ENCODE measurements at regions not wholly inside any gene's neighbourhood (a gene's known extent, or its start where the extent isn't known, plus 50 kb on each side); places are given as distances from the start of the nearest gene placed in this dataset.
"Not testable (repeated sequence)": the region's sequence is repeated elsewhere in the genome, so short reads cannot be mapped to it uniquely, and the experiment has no call there.

- DNase-seq, result no peak
Observed at GRCh38 chr14:89563471-89563870, 146.4 kb upstream of the FOXN3 start.

- no peak for DNase-seq
Observed at GRCh38 chr14:89551955-89552354, 134.9 kb upstream of the FOXN3 start.

- no peak for DNase-seq
Observed at GRCh38 chr14:89551432-89551831, 134.4 kb upstream of the FOXN3 start.

GRCh38 chr14:89550821-89551220 is 133.8 kb upstream of the FOXN3 start:
- DNase-seq, result no peak

- DNase-seq, result no peak
Observed at GRCh38 chr14:89549381-89550125, 132.5 kb upstream of the FOXN3 start.

GRCh38 chr14:89547047-89547446 is 130.0 kb upstream of the FOXN3 start:
- not testable (repeated sequence) for DNase-seq

- DNase-seq, result no peak
Observed at GRCh38 chr14:89544636-89545301, 127.7 kb upstream of the FOXN3 start.

GRCh38 chr14:89543425-89543790 is 126.4 kb upstream of the FOXN3 start:
- DNase-seq, result no peak

- no peak for DNase-seq
Observed at GRCh38 chr14:89542786-89543424, 125.9 kb upstream of the FOXN3 start.

GRCh38 chr14:89540830-89541470 is 123.9 kb upstream of the FOXN3 start:
- DNase-seq, result no peak

GRCh38 chr14:89540009-89540829 is 123.2 kb upstream of the FOXN3 start:
- DNase-seq, result no peak

GRCh38 chr14:89537911-89538310 is 120.9 kb upstream of the FOXN3 start:
- DNase-seq, result no peak

- no peak for DNase-seq
Observed at GRCh38 chr14:89534902-89535685, 118.1 kb upstream of the FOXN3 start.

- no peak for DNase-seq
Observed at GRCh38 chr14:89533766-89534165, 116.7 kb upstream of the FOXN3 start.

GRCh38 chr14:89533136-89533535 is 116.1 kb upstream of the FOXN3 start:
- no peak for DNase-seq

- DNase-seq, result no peak
Observed at GRCh38 chr14:89531661-89532335, 114.8 kb upstream of the FOXN3 start.

- DNase-seq, result no peak
Observed at GRCh38 chr14:89524990-89525667, 108.1 kb upstream of the FOXN3 start.

GRCh38 chr14:89524412-89524811 is 107.4 kb upstream of the FOXN3 start:
- DNase-seq, result no peak

GRCh38 chr14:89521988-89522387 is 105.0 kb upstream of the FOXN3 start:
- DNase-seq, result no peak

- DNase-seq, result no peak
Observed at GRCh38 chr14:89519040-89519439, 102.0 kb upstream of the FOXN3 start.

GRCh38 chr14:89516173-89516572 is 99.1 kb upstream of the FOXN3 start:
- DNase-seq, result no peak
